HG03045 (cell line): ENCODE measurements at regions not wholly inside any gene's neighbourhood (a gene's known extent, or its start where the extent isn't known, plus 50 kb on each side); places are given as distances from the start of the nearest gene placed in this dataset.
"Not testable (repeated sequence)": the region's sequence is repeated elsewhere in the genome, so short reads cannot be mapped to it uniquely, and the experiment has no call there.

Experiments
- ATAC-seq: cut with Tn5 transposase; IDR thresholded peaks from one replicate; pipeline ENCODE4 v1.9.1; 2021; ENCODE audit warnings: mild to moderate bottlenecking, moderate library complexity; ENCODE audit not compliant: unreplicated experiment

- ATAC-seq = no peak
Measured at GRCh38 chr4:11817088-11817487, 388.4 kb upstream of the HS3ST1 start.

- ATAC-seq = no peak
Measured at GRCh38 chr4:11814758-11815157, 386.1 kb upstream of the HS3ST1 start.

- no peak for ATAC-seq
Measured at GRCh38 chr4:11813951-11814446, 385.3 kb upstream of the HS3ST1 start.

DNA sequence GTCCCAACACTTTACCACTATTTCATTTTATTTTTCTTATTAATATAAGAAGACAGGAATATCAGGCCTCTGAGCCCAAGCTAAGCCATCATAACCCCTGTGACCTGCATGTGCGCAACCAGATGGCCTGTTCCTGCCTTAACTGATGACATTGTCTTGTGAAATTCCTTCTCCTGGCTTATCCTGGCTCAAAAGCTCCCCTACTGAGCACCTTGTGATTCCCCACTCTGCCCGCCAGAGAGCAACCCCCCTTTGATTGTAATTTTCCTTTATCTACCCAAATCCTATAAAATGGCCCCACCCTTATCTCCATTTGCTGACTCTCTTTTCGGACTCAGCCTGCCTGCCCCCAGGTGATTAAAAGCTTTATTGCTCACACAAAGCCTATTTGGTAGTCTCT is 382.8 kb upstream of the HS3ST1 start:
- ATAC-seq = not testable (repeated sequence)

GRCh38 chr4:11805842-11806241 is 377.1 kb upstream of the HS3ST1 start:
- no peak for ATAC-seq

GRCh38 chr4:11801466-11802446 is 373.1 kb upstream of the HS3ST1 start:
- no peak for ATAC-seq

- no peak for ATAC-seq
Measured at GRCh38 chr4:11799196-11799595, 370.5 kb upstream of the HS3ST1 start.

DNA sequence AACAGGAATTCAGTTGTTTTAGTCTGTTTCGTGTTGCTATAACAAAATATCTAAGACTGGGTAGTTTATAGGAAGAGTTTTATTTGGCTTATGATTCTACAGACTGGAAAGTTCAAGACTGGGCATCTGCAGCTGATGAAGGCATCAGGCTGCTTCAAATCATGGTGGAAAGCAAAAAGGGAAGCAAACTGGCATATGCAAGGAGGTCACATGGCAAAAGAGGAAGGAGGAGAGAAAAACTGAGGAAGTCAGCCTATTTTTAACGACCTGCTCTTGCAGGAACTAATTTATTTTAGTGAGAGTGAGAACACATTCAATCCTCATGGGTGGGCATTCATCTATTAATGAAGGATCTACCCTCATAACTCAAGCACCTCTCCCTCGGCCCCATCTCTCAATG is 363.1 kb upstream of the HS3ST1 start:
- no peak for ATAC-seq

DNA sequence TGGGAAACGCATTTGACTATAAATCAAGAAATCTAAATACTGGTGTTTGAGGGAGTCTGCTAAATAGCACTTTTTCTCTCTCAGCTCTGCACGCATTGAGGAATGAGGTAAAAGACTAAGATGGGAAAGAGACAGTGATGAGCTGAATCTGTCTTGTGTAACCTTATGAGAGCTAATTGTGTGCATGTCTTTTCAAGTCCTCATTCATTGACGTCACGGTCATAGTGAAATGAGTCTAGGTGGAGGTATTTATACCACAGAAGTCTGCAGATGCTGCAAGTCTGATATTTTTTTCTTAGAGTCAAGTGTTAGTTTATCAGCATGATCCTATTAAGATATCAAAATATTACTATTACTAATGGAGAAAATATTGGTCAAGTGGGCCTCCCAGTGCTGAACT is 361.5 kb upstream of the HS3ST1 start:
- ATAC-seq = no peak

- no peak for ATAC-seq
Measured at GRCh38 chr4:11783588-11783987, 354.9 kb upstream of the HS3ST1 start.

GRCh38 chr4:11782859-11783258 is 354.2 kb upstream of the HS3ST1 start:
- ATAC-seq = no peak

DNA sequence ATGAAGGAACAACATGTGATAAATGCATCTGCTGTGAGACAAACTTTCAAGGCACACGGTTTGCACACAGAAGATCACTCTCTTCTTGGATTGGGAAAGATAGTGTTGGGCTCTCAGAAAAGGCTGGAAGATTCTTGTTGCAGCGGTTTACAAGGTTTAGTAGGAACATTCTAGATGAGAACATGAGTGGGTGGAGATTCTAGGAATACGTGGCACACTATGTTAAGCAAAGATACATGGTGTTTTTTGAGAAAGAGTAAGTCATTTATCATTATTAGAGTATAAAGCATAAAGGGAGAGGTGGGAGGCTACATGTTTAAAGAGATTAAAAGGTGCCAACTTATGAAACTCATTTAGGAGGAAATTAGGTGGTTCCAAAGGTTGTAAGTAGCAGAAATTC is 348.8 kb upstream of the HS3ST1 start:
- no peak for ATAC-seq

GRCh38 chr4:11774346-11774745 is 345.7 kb upstream of the HS3ST1 start:
- ATAC-seq = no peak

DNA sequence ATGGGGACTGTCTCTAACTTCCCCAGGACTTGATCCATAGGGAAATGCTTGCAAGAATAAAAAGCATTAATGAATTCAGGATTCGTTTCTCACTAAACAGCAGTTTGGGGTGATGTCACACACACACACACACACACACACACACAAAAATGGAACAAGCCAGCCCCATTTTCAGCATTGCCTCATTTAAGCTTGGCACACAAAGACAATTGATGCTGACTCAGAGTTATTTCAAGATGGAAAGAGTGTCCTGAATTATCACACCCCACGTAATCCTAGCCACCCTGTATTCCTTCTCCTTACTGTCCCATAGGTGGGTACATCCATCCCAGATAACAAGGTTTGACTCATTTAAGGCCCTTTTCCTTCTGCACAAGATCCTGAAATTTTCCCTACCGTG is 345.1 kb upstream of the HS3ST1 start:
- no peak for ATAC-seq

GRCh38 chr4:11769434-11769833 is 340.7 kb upstream of the HS3ST1 start:
- ATAC-seq = no peak

- no peak for ATAC-seq
Measured at GRCh38 chr4:11768251-11768972, 339.7 kb upstream of the HS3ST1 start.

GRCh38 chr4:11765849-11766453 is 337.3 kb upstream of the HS3ST1 start:
- ATAC-seq = no peak

DNA sequence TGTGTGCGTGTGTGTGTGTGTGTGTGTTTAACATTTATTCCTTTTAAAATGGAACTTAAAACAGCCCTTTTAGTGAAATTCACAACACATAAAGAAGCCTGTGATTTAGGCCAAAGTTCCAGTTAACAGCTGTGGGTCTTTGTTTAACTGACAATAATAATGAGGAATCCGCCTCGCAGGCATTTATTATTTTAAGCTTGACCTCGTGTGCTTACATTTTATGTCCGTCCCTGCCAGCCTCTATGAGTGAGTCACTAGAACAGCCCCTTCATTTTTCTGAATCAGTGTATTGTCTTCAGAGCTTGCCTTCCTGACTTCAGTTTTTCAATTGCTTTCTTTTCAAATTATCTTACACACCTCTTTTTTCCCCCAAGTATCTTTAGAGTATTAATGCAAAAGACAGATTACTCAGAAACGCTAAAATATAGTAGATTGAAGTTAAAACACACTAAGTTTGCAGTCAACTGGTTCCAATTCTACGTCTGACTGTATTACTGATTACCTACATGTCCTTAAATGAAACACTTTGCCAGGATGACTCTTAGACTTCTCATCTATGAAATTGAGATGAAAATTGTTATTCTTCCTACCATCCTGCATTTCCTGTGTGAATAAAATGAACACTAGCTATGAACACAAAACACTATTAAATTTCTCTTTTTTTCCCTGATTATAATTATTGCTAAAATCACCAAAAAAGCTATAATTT is 319.6 kb upstream of the HS3ST1 start:
- no peak for ATAC-seq

GRCh38 chr4:11746734-11747133 is 318.0 kb upstream of the HS3ST1 start:
- no peak for ATAC-seq

GRCh38 chr4:11743976-11744375 is 315.3 kb upstream of the HS3ST1 start:
- no peak for ATAC-seq

DNA sequence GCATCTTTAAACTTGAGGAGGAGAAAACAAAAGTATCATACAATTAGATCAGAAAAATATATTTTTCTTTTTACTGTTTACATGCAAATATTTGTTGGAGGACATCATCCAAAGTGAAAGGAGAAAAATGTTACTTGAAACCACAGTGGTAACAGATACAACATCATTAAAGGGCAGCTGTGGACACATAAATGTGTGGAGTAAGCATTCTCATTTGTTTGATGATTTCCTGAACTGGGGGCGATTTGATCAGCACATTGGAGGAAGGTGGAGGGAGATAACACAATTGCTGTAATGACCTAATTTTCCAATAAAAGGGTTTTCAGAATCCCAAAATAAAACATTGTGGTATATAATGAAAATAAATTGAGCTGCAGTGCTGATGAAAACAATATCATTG is 314.5 kb upstream of the HS3ST1 start:
- ATAC-seq = no peak
